BLaER1 (cell line): ENCODE measurements at regions not wholly inside any gene's neighbourhood (a gene's known extent, or its start where the extent isn't known, plus 50 kb on each side); places are given as distances from the start of the nearest gene placed in this dataset.
A peak's percentile ranks its signal among the peaks of the same experiment; 100 is the strongest.

Experiments used
- H3K27ac ChIP-seq: shearing (Covaris generic); formaldehyde crosslinking; 2 replicates; pipeline ENCODE4 v1.8.1; 2022
- H3K27me3 ChIP-seq: shearing (Covaris generic); formaldehyde crosslinking; 2 replicates; pipeline ENCODE4 v1.8.1; 2022
- H3K36me3 ChIP-seq: shearing (Covaris generic); formaldehyde crosslinking; 2 replicates; pipeline ENCODE4 v1.8.1; 2022
- H3K4me1 ChIP-seq: shearing (Covaris generic); formaldehyde crosslinking; 2 replicates; pipeline ENCODE4 v1.8.1; 2022
- H3K4me2 ChIP-seq: shearing (Covaris generic); formaldehyde crosslinking; 2 replicates; pipeline ENCODE4 v1.8.1; 2022
- H3K4me3 ChIP-seq: shearing (Covaris generic); formaldehyde crosslinking; 2 replicates; pipeline ENCODE4 v1.8.1; 2022
- H3K9ac ChIP-seq: shearing (Covaris generic); formaldehyde crosslinking; 2 replicates; pipeline ENCODE4 v1.8.1; 2022
- H3K9me3 ChIP-seq: shearing (Covaris generic); formaldehyde crosslinking; 2 replicates; pipeline ENCODE4 v1.8.1; 2022
- H4K20me1 ChIP-seq: shearing (Covaris generic); formaldehyde crosslinking; 2 replicates; pipeline ENCODE4 v1.8.1; 2022
- Cebpa-rat ChIP-seq: shearing (Covaris generic); IDR thresholded peaks from 2 replicates; pipeline ENCODE4 v1.8.1; 2022

GRCh38 chr13:31049833-31050232 lies 111.9 kb downstream of the HSPH1 start:
- no peak for TF ChIP-seq Cebpa-rat
- no peaks in the 10 kb centered on the region for H4K20me1 ChIP-seq
- H3K27me3 ChIP-seq = no peaks in the 10 kb centered on the region
- no peaks in the 10 kb centered on the region for H3K9me3 ChIP-seq
- H3K4me1 ChIP-seq = peaks cover 32% of the 10 kb centered on the region
- no peak overlapping the region for H3K4me3 ChIP-seq
- no peak overlapping the region for H3K9ac ChIP-seq
- H3K4me2 ChIP-seq = no peak overlapping the region
- no peaks in the 10 kb centered on the region for H3K36me3 ChIP-seq
- H3K27ac ChIP-seq = no peak overlapping the region

DNA sequence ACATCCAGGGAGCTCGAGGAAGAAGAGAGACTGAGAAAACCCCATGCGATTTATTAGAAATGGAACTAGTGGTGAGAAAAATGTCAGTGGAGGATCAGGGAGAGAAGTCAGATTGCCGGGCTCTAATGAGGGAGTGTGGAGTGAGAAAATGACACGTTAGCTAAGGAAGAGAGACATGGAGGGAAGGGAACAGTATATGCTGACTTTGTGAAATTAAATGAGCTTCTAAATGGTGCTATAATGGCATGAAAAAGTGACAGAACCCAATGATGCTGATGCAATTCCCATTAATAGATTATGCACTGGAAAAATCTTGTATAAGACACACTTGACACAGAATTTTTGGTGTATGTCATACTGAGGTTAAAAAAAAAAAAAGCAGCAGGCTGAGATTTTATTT lies 112.6 kb downstream of the HSPH1 start:
- Histone ChIP-seq H3K36me3 (no peaks in the 10 kb centered on the region), H3K4me1 (peaks cover 40% of the 10 kb centered on the region), H3K9me3 (no peaks in the 10 kb centered on the region), H3K9ac (no peak overlapping the region), H3K27me3 (no peaks in the 10 kb centered on the region), H3K4me3 (no peak overlapping the region), H3K27ac (no peak overlapping the region), H3K4me2 (no peak overlapping the region), H4K20me1 (no peaks in the 10 kb centered on the region)
- no peak for TF ChIP-seq Cebpa-rat

- Histone ChIP-seq H3K9me3 (no peaks in the 10 kb centered on the region), H3K27me3 (no peaks in the 10 kb centered on the region), H3K36me3 (no peaks in the 10 kb centered on the region), H3K9ac (no peak overlapping the region), H3K27ac (no peak overlapping the region), H3K4me3 (no peak overlapping the region), H3K4me2 (no peak overlapping the region), H3K4me1 (peaks cover 45% of the 10 kb centered on the region), H4K20me1 (no peaks in the 10 kb centered on the region)
- no peak for TF ChIP-seq Cebpa-rat
Observed at GRCh38 chr13:31048521-31048920, 113.2 kb downstream of the HSPH1 start.

DNA sequence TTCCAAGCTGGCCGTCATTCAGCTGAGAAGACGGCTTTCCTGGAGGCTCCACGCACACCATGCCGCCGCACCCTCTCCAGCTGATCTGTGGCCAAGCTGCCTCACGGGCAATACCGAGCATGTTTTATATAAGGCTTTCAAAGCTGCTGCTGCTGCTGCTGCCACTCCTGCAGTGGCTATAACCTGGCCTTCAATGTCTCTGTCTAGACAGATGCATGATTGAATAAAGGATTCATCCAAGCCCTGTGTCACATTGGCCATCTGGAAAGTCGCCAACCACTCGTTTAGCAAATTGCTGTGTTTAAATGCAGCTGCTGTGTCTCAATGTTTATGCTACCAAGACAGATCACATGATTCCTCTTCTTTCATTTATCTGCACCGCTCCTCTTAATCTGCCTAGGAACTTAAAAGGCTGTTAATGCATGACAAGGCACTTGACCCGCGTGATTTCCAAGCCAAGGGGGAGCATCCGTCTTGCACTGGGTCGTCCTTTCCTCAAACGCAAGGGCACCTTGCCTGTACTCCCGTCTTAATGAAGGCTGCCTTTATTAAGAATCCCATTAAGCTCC lies 114.3 kb downstream of the TEX26 start:
- no peak overlapping the region for H3K27ac ChIP-seq
- H3K36me3 ChIP-seq = no peaks in the 10 kb centered on the region
- H3K4me1 ChIP-seq = peaks cover 63% of the 10 kb centered on the region
- H3K27me3 ChIP-seq = no peaks in the 10 kb centered on the region
- no peaks in the 10 kb centered on the region for H4K20me1 ChIP-seq
- H3K4me3 ChIP-seq = no peak overlapping the region
- no peak for TF ChIP-seq Cebpa-rat
- H3K4me2 ChIP-seq = peak overlapping the region; percentile 51; the same call in 1 of the 2 replicates
- no peak overlapping the region for H3K9ac ChIP-seq
- H3K9me3 ChIP-seq = no peaks in the 10 kb centered on the region

GRCh38 chr13:31045286-31046081 lies 113.0 kb downstream of the TEX26 start:
- no peak overlapping the region for H3K27ac ChIP-seq
- no peaks in the 10 kb centered on the region for H3K9me3 ChIP-seq
- no peak for TF ChIP-seq Cebpa-rat
- H3K9ac ChIP-seq = no peak overlapping the region
- H3K4me2 ChIP-seq = peak overlapping the region; percentile 51
- peaks cover 54% of the 10 kb centered on the region for H3K4me1 ChIP-seq
- no peaks in the 10 kb centered on the region for H4K20me1 ChIP-seq
- no peak overlapping the region for H3K4me3 ChIP-seq
- no peaks in the 10 kb centered on the region for H3K36me3 ChIP-seq
- H3K27me3 ChIP-seq = no peaks in the 10 kb centered on the region

GRCh38 chr13:31044364-31045285 lies 112.2 kb downstream of the TEX26 start:
- no peak for TF ChIP-seq Cebpa-rat
- Histone ChIP-seq H3K4me2 (peak overlapping the region; percentile 64), H3K4me1 (peaks cover 58% of the 10 kb centered on the region), H3K36me3 (no peaks in the 10 kb centered on the region), H3K4me3 (no peak overlapping the region), H3K9ac (no peak overlapping the region), H3K27ac (no peak overlapping the region), H4K20me1 (no peaks in the 10 kb centered on the region), H3K9me3 (no peaks in the 10 kb centered on the region), H3K27me3 (no peaks in the 10 kb centered on the region)

- H3K27me3 ChIP-seq = no peaks in the 10 kb centered on the region
- no peak for TF ChIP-seq Cebpa-rat
- H3K4me1 ChIP-seq = peaks cover 64% of the 10 kb centered on the region
- H3K9me3 ChIP-seq = no peaks in the 10 kb centered on the region
- no peak overlapping the region for H3K4me3 ChIP-seq
- peak overlapping the region; percentile 64 for H3K4me2 ChIP-seq
- H3K36me3 ChIP-seq = no peaks in the 10 kb centered on the region
- no peaks in the 10 kb centered on the region for H4K20me1 ChIP-seq
- no peak overlapping the region for H3K9ac ChIP-seq
- H3K27ac ChIP-seq = no peak overlapping the region
Observed at GRCh38 chr13:31043957-31044356, 111.5 kb downstream of the TEX26 start.

DNA sequence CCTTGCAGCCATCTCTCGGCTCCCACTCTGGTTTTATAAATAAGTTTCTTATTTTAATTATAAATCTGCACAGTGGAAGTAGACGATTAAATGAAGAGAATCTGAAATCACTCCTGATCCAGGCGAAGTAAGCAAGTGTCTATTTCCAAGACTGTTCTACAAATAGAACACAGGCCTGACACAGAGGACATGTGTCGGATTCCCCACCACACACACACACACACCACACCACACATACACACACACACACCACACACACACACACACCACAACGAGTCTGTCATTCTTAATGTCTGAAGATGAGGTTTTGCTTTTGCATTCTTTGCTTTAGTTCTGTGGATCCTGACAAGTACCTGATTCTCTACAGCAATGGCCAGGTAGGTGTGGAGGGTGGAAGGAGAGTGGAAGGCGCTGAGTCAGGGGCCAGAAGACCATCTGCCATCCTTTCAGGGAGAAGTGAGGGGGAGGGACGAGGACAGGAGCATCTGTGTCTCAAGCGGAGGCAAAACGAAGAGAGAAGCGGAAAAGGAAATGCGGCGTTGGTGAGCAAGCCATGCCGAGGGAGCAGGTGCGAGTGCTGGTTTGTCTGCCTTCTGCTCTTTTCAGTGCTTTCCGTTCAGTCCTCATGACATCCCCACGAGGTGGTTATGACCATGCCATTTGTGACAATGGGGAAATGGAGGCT lies 110.2 kb downstream of the TEX26 start:
- Histone ChIP-seq H3K27me3 (no peaks in the 10 kb centered on the region), H3K27ac (peak overlapping the region; percentile 55; the same call in 1 of the 2 replicates), H3K36me3 (no peaks in the 10 kb centered on the region), H3K9ac (no peak overlapping the region), H3K4me2 (peak overlapping the region; percentile 64), H3K9me3 (no peaks in the 10 kb centered on the region), H3K4me1 (peaks cover 78% of the 10 kb centered on the region), H4K20me1 (no peaks in the 10 kb centered on the region), H3K4me3 (no peak overlapping the region)
- no peak for TF ChIP-seq Cebpa-rat

DNA sequence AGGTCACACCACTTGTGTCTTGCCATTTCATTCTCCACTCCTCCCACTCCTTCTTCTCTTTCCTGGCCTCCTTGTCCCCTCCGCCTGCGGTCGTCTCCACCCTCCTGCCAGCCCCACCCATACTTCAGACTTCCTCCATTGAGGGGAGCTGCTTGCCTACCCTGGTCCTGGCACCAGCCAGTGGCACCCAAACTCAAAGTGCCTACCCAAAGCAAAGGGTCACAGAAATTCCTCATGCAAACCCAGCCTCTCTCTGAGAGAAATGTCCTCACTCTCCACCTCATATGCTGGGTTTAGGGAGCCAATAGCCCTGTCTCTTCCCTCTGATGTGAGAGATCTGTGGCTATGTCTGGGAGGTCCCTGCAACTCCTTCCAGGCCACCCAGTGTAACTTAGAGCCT lies 109.6 kb downstream of the TEX26 start:
- no peaks in the 10 kb centered on the region for H3K9me3 ChIP-seq
- H3K4me1 ChIP-seq = peaks cover 83% of the 10 kb centered on the region
- H3K4me2 ChIP-seq = peak overlapping the region; percentile 64
- no peaks in the 10 kb centered on the region for H4K20me1 ChIP-seq
- no peak overlapping the region for H3K4me3 ChIP-seq
- 0 out of 2 replicates have a peak overlapping the region, but pooled peaks have one; percentile 55 for H3K27ac ChIP-seq
- no peak for TF ChIP-seq Cebpa-rat
- H3K27me3 ChIP-seq = no peaks in the 10 kb centered on the region
- H3K36me3 ChIP-seq = no peaks in the 10 kb centered on the region
- H3K9ac ChIP-seq = no peak overlapping the region
